Astrocyte of the hippocampus (primary cell): ENCODE measurements at regions not wholly inside any gene's neighbourhood (a gene's known extent, or its start where the extent isn't known, plus 50 kb on each side); places are given as distances from the start of the nearest gene placed in this dataset.
"Not testable (repeated sequence)": the region's sequence is repeated elsewhere in the genome, so short reads cannot be mapped to it uniquely, and the experiment has no call there.

Experiments
- DNase-seq: peaks from one replicate; pipeline ENCODE4 v3.0.0; 2011; ENCODE audit warnings: low read depth, low spot score

DNA sequence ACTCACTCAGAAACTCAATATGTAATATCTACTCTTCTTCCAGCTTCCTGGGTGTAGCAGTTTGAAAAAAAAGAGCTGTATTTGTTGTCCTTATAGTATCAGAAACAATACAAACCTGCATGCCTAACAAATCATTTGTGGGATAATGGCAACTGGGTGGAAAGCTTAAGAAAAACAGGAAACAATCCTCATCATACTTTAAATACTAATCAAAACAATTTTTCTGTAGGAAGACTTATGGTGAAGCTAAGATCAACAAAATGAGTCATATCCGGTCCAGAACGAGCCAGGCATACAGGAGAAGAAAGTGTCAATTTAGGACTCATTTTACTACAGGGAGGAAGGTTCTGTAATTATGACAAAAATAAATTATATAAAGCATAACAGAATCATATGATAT, 181.8 kb upstream of the ADGRL4 start:
- DNase-seq, result peak; percentile 16

- DNase-seq, result no peak
Observed at GRCh38 chr1:79186260-79186659, 179.7 kb upstream of the ADGRL4 start.

- DNase-seq, result no peak
Observed at GRCh38 chr1:79177844-79178243, 171.3 kb upstream of the ADGRL4 start.

GRCh38 chr1:79161077-79161476, 154.5 kb upstream of the ADGRL4 start:
- peak; percentile 23 for DNase-seq

DNA sequence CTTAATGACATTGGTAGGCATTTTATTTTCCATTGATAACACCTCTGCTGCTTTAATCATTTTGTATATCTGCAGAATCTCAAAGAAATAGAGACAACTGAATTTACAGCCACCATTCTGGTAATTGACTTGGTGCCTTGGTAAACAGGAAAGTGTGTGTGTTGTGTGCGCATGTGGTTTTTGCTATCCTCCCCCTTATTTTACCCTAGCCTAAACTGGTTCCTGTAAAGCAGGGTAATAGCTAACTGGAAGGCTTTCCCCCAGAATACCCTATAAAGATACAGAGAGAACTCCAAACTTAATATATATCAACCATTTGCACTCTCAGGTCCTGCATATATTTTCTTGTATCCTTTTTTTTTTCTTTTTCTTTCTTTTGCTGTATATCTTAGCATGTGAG, 149.5 kb upstream of the ADGRL4 start:
- no peak for DNase-seq

DNA sequence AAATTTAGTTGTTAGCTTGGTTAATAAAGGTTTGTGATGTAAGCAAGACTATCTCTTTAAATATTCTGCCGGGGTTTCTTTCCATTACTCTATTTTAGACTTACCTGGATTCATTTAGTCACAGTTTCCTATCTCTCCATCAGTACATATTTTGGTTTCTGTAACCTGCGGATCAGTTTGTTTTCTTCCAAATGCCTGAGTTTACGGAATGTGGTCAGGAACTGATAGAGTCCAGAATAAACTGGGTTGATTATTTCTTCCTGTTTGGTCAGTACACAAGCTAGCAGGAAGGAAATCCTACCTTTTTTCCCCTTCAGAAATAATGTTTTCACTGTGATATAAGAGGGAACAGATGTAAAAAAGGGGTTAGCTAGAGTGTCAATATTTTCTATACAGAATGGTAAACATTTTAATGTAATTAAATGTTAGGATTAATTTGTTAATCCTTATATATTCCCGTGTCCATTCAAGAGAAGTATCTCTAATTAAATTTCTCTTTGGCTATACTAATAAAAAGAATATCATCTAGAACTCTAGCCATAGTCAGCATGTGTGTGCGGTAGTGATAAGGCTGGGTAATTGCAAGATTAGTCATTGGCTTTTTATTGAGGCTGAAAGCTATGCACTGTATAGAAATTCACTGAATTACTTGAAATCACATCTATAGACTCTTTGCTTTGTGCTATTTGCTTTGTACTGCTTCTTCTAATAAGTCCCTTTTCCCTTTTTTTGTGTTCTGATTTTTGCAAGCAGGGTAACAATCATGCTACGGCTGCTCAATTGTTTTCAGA, 144.7 kb upstream of the ADGRL4 start:
- peak; percentile 34 for DNase-seq

- no peak for DNase-seq
Observed at GRCh38 chr1:79150576-79150975, 144.0 kb upstream of the ADGRL4 start.

GRCh38 chr1:79138227-79138626, 131.7 kb upstream of the ADGRL4 start:
- not testable (repeated sequence) for DNase-seq

- DNase-seq, result peak; percentile 2
Observed at GRCh38 chr1:79133774-79134364, 127.3 kb upstream of the ADGRL4 start.

DNA sequence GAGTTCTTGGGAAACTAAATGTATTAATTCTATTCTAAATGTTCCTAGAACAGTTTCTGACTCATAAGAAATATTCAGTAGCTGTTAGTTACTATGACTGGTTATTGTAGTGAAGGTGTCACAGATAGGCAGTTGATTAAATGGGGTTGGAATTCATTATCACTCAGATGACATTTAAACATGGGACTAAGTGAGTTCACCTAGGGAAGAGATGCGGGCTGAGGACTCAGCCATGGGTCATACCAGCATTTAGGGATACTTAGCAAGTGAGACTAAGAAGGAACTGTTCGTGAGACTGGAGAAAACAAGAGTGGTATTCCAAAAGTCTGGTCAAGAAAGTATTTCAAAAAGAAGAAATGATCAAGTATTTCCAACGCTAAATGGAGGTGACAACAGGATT, 125.1 kb upstream of the ADGRL4 start:
- no peak for DNase-seq

GRCh38 chr1:79129914-79130313, 123.4 kb upstream of the ADGRL4 start:
- no peak for DNase-seq

GRCh38 chr1:79128722-79129121, 122.2 kb upstream of the ADGRL4 start:
- peak; percentile 53 for DNase-seq

GRCh38 chr1:79124756-79125155, 118.2 kb upstream of the ADGRL4 start:
- DNase-seq, result no peak

- no peak for DNase-seq
Observed at GRCh38 chr1:79122521-79122920, 116.0 kb upstream of the ADGRL4 start.

- no peak for DNase-seq
Observed at GRCh38 chr1:79117376-79117775, 110.8 kb upstream of the ADGRL4 start.

GRCh38 chr1:79113836-79114235, 107.3 kb upstream of the ADGRL4 start:
- no peak for DNase-seq

- no peak for DNase-seq
Observed at GRCh38 chr1:79110749-79111148, 104.2 kb upstream of the ADGRL4 start.

GRCh38 chr1:79109445-79109844, 102.9 kb upstream of the ADGRL4 start:
- DNase-seq, result no peak

DNA sequence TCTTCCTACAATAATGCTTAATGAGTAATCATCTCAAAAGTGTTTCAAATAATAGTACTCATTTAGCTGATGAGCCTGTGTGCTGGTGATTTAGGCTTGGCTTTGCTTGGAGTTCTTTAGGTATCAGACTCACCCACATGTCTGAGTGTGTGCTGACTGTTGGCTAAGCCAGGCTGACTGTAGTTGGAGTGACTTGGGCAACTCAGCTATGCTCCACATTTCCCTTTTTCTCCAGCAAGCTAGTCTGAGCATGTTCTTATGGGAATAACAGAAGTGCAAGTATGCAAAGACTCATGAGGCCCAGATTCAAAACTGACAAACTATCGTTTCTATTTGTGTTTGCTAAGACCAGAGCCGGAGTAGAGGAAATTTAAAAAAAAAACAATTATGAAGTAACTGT, 99.0 kb upstream of the ADGRL4 start:
- no peak for DNase-seq

DNA sequence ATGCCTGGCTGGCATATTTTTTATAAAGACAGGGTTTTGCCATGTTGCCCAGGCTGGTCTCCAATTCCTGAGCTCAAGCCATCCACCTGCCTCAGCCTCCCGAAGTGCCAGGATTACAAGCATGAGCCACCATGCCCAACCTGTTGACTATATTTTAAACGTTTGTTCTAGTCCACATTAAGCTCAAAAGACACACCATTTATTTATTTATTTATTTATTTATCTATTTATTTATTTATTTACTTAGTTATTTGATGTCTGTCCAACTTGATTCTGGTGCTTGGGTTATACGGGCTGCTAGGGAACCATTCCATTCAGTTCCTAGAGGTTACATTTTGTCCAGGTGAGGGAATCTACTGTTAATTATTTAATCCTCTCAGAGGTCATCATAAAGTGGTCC, 98.1 kb upstream of the ADGRL4 start:
- no peak for DNase-seq

DNA sequence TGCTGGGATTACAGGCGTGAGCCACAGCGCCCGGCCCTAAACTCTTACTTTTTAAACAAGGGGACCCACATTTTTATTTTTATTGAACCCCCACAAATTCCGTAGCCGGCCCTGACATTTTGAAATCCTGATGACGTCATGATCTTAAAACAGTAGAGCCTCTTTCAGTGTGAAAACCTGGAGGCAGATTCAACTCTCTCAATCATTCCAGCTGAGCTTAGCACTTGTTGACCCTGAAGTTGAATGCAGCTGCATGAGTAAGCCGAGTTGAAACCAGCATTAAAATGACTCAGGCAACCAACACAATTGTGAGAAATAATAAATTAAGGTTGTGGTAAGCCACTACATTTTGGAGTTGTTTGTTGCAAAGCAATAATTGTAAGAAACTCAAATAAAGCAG, 93.9 kb upstream of the ADGRL4 start:
- DNase-seq, result peak; percentile 80

DNA sequence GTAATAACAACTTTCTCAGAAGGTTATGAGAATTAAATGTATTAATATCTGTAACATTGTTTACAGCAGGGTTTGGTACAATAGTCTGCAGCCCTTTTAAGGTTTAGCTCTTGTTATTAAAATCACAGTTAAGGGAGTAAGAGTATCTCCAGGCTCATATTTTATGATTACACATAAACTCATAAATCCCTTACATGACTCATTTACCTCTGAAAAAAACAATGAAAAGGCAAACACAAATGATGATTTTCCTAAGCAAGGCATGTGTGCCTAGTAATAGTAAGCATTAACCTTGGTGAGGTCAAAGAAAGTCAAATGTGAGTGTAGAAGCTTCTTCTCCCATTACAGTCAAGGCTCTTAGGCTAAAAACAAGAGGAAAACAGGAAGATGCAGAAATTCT, 84.5 kb upstream of the ADGRL4 start:
- no peak for DNase-seq

- no peak for DNase-seq
Observed at GRCh38 chr1:79089946-79090345, 83.4 kb upstream of the ADGRL4 start.

GRCh38 chr1:79082233-79082632, 75.7 kb upstream of the ADGRL4 start:
- DNase-seq, result no peak
